ENCODE measurements at regions not wholly inside any gene's neighbourhood (a gene's known extent, or its start where the extent isn't known, plus 50 kb on each side); places are given as distances from the start of the nearest gene placed in this dataset.

GRCh38 chr9:118162716-118163115, 458.5 kb downstream of the TLR4 start:
- DNase-seq (ENCODE audit: low read depth in 2 of 3, low spot score in 2 of 3), result no peak

- no peak for DNase-seq (ENCODE audit: low read depth in 2 of 3, low spot score in 2 of 3)
These were observed 459.5 kb downstream of the TLR4 start for GRCh38 chr9:118163751-118164150.

- DNase-seq (ENCODE audit: low read depth in 2 of 3, low spot score in 2 of 3), result no peak
These were observed 461.2 kb downstream of the TLR4 start for GRCh38 chr9:118165451-118165850.

GRCh38 chr9:118170032-118170955, 466.1 kb downstream of the TLR4 start:
- DNase-seq (ENCODE audit: low read depth in 2 of 3, low spot score in 2 of 3), result peak in 1 of 3 donors; percentile 1

- no peak for DNase-seq (ENCODE audit: low read depth in 2 of 3, low spot score in 2 of 3)
These were observed 473.0 kb downstream of the TLR4 start for GRCh38 chr9:118177241-118177640.

GRCh38 chr9:118183576-118183975, 479.4 kb downstream of the TLR4 start:
- no peak for DNase-seq (ENCODE audit: low read depth in 2 of 3, low spot score in 2 of 3)

GRCh38 chr9:118187408-118187807, 483.2 kb downstream of the TLR4 start:
- DNase-seq (ENCODE audit: low read depth in 2 of 3, low spot score in 2 of 3), result no peak

- DNase-seq (ENCODE audit: low read depth in 2 of 3, low spot score in 2 of 3), result no peak
These were observed 485.4 kb downstream of the TLR4 start for GRCh38 chr9:118189615-118190014.

- DNase-seq (ENCODE audit: low read depth in 2 of 3, low spot score in 2 of 3), result no peak
These were observed 488.6 kb downstream of the TLR4 start for GRCh38 chr9:118192807-118193206.

GRCh38 chr9:118209343-118209742, 505.1 kb downstream of the TLR4 start:
- no peak for DNase-seq (ENCODE audit: low read depth in 2 of 3, low spot score in 2 of 3)

- no peak for DNase-seq (ENCODE audit: low read depth in 2 of 3, low spot score in 2 of 3)
These were observed 511.3 kb downstream of the TLR4 start for GRCh38 chr9:118215549-118215948.

GRCh38 chr9:118222375-118222774, 518.2 kb downstream of the TLR4 start:
- DNase-seq (ENCODE audit: low read depth in 2 of 3, low spot score in 2 of 3), result no peak

- DNase-seq (ENCODE audit: low read depth in 2 of 3, low spot score in 2 of 3), result no peak
These were observed 518.9 kb downstream of the TLR4 start for GRCh38 chr9:118223111-118223510.

GRCh38 chr9:118230329-118230728, 526.1 kb downstream of the TLR4 start:
- no peak for DNase-seq (ENCODE audit: low read depth in 2 of 3, low spot score in 2 of 3)

GRCh38 chr9:118236625-118237024, 532.4 kb downstream of the TLR4 start:
- no peak for DNase-seq (ENCODE audit: low read depth in 2 of 3, low spot score in 2 of 3)

GRCh38 chr9:118238139-118238538, 533.9 kb downstream of the TLR4 start:
- DNase-seq (ENCODE audit: low read depth in 2 of 3, low spot score in 2 of 3), result no peak

- no peak for DNase-seq (ENCODE audit: low read depth in 2 of 3, low spot score in 2 of 3)
These were observed 547.8 kb downstream of the TLR4 start for GRCh38 chr9:118252027-118252426.

- no peak for DNase-seq (ENCODE audit: low read depth in 2 of 3, low spot score in 2 of 3)
These were observed 558.0 kb downstream of the TLR4 start for GRCh38 chr9:118262191-118262590.

- DNase-seq (ENCODE audit: low read depth in 2 of 3, low spot score in 2 of 3), result no peak
These were observed 559.7 kb downstream of the TLR4 start for GRCh38 chr9:118263949-118264348.

GRCh38 chr9:118268046-118268445, 563.8 kb downstream of the TLR4 start:
- DNase-seq (ENCODE audit: low read depth in 2 of 3, low spot score in 2 of 3), result no peak

- DNase-seq (ENCODE audit: low read depth in 2 of 3, low spot score in 2 of 3), result no peak
These were observed 565.4 kb downstream of the TLR4 start for GRCh38 chr9:118269623-118270022.

GRCh38 chr9:118271331-118271730, 567.1 kb downstream of the TLR4 start:
- no peak for DNase-seq (ENCODE audit: low read depth in 2 of 3, low spot score in 2 of 3)

- DNase-seq (ENCODE audit: low read depth in 2 of 3, low spot score in 2 of 3), result no peak
These were observed 567.7 kb downstream of the TLR4 start for GRCh38 chr9:118271936-118272335.

All from hematopoietic multipotent progenitor cell (in vitro differentiated cells).